NCI-H446 (cell line): ENCODE measurements at regions not wholly inside any gene's neighbourhood (a gene's known extent, or its start where the extent isn't known, plus 50 kb on each side); places are given as distances from the start of the nearest gene placed in this dataset.
"Not testable (repeated sequence)": the region's sequence is repeated elsewhere in the genome, so short reads cannot be mapped to it uniquely, and the experiment has no call there.

ENCODE experiments used
- DNase-seq, 2 experiments: peaks; one replicate each; lab custom pipeline; 2025; lab: John Stamatoyannopoulos, UW

DNA sequence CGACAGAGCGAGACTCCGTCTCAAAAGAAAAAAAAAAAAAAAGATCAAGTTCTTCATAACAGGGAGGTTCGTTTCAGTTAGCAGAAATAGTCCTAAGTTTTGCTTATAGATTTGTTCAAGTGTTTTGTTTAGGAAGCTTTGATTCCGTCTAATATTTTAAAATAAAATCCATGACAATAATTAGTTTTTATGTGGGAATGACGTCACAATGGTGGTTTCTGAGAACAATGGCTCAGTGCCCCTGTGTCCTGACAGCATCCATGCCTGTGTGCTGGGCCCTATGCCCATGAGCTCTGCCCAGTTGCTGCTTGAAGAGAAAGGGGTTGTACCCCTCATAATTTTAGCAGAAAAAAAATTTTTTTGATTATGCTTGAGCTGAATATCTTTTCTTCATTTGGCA is 134.0 kb downstream of the SST start:
- DNase-seq, result no peak

DNA sequence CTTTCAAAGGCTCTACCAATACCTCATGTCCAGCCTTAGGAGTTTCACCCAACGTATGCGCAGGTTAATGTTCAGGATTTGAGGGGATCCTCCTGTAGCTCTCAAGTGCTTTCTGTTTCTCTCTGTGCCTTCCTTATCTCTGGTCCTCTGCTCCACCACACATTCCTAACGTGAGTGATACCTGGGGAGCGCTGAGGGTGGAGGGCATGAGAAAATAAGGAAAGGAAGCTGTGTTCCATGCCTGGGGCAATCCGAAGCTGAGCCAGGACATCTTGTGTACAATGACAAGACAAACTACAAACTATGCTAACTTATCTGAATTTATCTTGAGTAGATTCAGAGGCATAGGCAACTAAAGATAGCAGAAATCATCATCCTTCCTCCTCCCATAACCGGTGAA is 136.4 kb downstream of the SST start:
- DNase-seq, result no peak

DNA sequence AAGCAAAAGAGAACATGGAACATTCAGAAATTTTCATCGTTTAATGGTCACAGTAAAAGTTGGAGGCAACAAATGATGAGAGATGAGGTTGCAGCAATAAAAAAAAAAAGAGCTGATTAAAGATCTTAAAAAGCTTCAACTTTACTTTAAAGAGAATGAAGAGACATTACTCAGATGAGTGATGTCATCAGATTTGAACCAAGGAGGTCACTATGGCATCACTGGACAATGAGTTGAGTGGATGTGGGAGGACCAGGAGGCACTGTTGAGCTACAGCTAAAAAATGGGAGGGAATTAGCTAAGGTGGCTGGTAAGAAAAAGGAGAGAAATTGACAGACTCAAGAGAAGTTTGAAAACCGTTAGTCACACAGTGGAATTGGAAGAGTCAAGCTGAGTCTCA is 138.4 kb downstream of the SST start:
- DNase-seq, result no peak

DNA sequence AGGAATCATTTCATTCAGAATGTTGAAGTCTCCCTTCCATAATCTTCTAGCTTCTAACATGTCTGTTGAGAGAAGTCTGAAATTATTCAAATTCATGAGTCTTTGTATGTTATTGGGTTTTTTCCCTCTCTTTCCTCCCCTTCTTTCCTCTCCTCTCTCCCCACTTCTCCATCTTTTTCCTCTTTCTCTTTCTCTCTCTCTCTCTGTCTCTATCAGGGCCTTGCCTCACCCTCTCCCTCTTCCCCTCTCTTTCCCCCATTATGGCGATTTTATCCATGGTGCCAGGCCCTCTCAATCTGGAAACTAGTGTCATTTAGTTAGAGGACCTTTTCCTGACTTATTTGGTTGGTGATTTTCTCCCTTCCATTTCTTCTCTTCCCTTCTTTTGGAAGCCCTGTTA is 147.3 kb downstream of the SST start:
- no peak for DNase-seq

DNA sequence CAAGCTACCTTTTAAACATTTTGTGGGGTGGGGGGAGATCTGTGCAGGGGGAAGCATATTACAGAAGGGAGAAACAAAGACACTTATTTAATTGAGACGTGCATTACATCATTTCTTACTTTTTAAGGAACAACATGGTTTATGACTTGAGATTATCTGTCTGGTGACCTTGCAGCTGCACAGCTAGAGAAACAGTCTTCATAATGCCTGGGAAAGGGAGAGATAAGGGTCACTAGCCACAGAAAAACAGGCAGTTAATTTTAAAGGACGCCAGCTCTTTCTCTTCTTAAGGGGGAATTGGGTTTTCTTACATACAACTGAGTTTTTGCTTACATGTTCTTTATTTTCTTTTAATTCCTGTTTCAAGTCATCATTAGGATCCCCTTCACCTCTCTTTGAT is 147.9 kb downstream of the SST start:
- DNase-seq, result no peak

DNA sequence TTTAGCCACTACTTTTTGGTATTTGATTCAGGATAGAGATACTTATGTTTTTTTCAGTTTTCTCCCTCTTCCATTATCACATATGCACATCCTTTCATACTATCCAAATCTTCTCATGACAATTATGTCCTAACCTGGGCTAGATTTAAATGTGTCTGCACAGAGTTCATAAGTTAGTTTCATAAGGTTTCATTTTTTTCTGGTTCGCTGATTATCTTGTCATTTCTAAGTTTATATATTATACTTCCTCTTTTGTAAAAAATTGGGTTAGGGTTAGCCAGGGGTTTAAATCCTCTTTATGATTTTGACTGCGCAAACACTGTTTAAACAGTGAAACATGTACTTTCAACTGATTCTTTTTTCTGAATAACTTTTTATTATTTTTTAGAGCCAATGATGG is 148.6 kb downstream of the SST start:
- no peak for DNase-seq

DNA sequence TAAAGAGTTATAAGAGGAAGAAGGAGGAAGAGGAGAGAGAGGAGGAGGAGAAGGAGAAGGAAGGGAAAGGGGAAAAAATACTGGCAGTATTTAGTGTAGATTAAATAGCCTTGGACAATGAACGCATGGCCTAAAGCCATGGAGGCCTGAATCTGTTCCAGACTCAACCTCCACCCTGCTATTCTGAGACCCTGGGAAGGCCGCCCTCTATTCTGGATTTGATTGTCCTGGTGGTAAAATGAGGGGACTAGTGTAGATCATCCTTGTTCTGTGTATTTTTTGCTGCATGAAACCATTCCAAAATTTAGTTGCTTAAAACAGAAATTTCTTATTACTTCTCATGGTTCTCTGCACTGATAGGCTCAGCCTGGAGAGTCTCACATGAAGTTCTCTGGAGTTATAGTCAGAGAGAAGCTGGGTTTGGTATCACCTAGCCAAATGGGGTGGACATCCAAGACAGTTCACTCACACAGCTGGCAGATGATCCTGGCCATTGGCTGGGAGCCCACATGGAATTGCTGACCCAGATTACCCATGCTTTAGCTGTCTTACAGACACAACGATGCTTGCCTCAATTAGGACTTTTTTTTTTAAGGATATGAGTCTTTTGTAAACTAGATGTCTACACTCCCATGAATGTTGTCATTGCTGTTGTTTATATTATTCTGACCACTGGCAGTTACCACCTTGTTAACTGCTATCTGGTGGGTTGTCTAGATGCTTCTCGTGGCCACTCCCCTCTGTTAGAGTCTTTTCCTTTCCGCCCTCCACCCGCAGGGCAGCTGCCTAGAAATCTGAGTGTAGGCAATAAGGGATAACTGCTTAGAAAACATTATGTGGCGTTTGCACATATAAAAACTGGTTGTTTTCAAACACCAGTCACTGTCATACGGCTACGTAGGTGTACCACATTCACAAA is 149.9 kb downstream of the SST start:
- DNase-seq, result no peak

DNA sequence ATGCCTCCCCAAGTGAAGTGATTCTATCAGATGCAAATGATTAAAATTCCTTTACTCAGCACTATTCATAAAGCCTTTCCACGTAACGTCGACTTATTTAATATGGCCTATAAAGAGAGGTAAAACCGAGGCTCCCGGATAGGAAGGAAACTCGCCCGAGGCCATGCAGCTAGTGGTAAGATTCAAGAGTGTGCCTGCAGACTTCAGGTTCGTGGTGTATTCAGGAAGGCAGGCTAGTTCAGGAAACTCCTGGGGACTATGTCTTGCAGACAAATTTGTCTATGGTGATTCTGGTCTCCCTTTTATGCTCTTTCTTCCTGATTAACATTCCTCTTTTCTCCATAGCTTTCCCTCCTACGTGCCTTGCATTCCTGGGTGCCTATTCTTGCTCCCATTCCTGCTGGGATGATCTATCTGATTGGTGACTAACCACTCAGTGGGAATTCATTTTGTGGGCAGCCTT is 150.7 kb downstream of the SST start:
- no peak for DNase-seq

DNA sequence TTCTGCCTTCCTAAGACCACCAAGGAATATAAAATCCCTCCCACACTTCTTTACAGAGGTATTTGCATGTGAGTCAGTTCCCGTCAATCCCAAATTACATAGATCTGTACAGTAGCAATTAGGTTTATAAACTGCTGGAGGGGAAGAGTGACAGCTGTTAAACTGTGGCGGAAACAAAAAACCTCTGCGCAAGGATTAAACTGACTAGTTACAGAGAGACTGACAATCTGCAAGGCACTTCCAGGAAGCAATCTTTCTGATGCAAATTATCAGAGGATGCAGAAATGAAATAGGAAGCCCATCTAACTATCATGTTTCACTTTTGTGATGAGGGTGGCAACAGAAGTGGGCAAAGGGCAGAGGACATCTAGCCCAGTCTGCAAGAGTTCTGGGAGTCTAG is 150.4 kb downstream of the RTP4 start:
- DNase-seq, result no peak

DNA sequence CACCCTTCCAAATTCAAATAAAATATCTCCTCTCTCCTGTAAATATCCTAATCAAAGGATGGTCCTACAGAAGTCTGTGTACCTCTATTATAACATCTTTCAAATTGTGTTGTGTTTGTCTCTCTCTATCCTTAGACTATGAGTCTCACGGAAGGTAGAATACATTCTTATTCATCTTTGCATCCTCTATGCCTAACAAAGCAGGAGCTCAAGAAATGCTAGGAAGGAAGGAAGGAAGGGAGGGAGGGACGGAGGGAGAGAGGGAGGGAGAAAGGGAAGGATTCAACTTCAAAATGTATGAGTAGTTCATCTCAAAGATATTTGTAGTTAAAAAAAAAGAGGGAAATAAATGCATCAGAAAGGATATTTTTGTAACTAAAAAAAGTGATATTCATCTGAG is 150.0 kb downstream of the RTP4 start:
- DNase-seq, result no peak

DNA sequence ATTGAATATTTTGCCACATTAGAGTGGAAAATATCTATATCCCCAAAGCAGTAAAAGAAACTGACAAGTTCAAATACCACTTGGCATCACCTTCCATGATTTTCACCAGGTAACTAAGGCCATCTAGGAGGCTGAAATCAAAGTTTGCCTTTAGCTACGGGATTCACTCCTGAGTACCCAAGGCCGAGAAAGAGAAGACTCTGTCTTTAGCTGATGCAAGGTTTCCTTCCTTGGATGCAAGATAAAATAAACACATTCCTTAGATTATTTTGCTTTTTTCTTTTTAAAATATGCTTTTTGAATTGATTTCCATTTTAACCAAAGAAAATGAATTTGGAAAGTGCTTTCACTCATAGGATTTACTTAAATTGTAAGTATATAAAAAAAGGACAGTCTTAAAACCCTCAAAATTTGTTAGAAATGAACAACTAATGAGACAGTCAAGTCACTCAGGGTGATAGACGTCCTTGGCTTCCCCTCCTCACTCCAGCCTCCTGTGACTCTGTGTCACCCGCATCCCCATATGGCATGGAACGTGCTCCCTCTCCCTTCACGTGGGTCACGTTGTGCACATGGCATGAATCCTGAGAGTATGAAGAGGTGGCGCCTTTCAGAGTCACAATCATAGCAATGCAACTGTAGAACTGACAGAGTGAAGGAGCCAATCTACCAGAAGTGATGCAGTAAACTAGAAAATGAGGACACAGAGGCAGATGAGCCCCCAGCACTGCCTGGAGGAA is 148.4 kb downstream of the RTP4 start:
- no peak for DNase-seq

DNA sequence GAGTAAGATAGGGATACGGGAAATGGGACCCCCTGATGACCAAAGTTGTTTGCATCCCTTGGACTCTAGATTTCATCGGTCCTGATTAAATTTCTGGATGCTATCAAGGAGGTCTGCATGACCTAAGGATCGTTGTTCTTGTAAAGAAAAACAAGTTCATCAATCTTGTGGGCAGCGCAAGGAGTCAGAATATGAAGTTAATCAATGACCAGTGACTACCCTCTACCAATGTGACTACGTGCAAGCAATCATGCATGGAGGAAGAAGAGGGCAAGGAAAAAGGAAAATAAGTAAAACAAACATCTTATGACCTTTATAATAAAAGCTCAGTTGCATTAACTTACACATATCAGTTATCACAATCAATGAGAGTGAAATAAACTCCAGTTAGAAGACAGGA is 139.7 kb downstream of the RTP4 start:
- DNase-seq, result no peak

DNA sequence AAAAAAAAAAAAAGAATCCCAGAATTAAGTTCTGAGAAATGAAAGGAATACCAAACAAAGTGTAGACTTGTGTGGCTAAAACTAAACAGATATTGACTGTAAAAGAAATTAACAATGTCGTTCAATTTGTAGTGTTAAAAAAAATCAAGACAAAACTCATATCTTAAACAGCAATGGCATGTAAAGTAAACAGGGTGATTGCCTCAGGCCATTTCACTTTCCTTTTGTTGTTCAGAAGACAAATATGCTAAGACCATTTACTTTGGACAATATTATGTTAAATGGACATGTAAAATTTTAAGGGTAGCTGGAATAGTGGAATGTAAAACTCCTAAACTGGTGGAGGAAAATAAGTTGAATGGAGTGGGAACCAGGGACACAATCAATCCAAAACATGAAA is 139.1 kb downstream of the RTP4 start:
- DNase-seq, result no peak

DNA sequence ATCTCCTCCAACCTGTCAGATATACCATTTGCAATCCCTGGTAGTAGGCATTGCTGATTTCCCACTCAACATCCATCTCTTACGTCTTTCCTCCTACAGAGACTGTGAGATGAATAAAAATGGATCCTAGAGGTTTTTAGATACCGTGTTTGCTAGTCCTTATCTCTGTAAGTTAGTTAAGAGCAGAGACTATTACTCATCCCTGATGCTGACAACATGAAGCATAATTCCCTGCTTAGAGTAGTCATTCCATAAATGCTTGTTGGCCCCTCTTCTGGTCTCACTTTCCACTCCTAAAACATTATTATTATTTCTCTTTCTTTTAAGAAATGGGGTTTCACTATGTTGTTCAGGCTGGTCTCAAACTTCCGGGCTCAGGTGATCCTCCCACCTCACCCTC is 136.2 kb downstream of the RTP4 start:
- DNase-seq, result no peak

DNA sequence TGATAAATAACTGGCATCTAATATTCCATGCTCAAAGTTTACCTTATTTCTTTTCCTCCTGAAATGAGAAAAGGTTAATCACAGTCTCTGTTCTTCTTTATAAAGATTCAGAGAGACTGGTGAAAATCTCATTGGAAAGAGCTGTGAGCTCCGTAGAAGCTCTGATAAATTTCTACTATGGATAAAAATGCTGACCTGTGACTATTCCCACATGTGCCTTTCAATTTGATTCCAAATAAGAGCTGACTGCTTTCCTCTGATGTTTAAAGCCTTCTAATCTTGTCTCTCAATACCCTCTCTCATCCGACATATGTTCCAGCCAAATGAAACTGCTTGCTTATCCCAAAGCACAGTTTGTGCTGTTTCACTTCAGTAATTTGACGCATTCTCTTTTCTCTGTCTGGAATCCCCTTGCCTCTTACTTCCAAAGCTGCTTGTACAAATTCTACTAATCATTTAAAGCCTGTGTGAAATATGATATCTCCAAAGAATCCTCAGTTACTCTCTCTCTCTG is 130.1 kb downstream of the RTP4 start:
- DNase-seq, result no peak

DNA sequence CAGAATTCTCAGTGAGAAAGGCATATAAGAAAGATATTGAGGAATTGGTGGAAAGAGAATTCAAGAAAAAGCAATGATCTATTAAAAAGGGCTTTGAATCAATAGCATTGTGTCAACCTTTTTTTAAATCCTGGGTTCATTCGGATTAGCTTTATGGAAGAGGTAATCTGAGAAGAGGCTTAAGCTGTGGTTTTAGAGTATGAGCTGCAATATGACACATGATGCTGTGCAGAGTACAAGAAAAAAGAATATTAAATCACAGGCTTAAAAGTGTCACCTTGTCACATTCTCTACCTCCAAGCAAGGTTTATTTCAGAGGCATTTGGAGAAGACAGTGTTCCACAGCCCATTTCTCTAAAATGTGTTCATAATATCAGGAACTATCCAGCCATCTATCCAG is 128.9 kb downstream of the RTP4 start:
- no peak for DNase-seq

DNA sequence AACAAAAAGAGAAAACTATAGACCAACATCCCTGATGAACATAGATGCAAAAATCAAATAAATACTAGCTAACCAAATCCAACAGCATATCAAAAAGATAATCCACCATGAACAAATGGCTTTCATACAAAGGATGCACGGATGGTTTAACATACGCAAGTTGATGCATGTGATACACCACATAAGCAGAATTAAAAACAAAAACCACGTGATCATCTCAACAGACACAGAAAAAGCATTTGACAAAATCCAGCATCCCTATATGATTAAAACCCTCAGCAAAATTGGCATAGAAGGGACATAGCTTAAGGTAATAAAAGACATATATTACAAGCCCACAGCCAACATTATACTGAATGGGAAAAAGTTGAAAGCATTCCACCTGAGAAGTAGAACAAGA is 125.9 kb downstream of the RTP4 start:
- DNase-seq, result not testable (repeated sequence)

DNA sequence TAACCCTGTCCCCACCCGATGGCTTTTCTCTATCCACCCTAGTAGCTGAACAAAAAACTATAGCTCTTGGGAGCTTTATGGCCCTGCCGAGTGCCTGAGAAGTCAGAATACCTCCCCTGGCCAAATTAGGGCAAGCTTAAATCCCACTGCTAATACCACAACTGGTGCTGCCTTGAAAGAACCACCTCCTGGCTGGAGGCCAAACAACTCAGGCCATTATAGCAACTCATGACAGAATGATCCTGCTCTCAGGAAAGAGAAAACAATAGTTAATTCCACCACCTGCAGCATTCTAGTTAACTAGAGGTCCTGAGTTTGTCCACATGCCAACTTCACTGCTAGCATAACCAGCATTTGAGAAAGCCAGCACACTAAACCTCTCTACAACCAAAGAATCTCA is 123.2 kb downstream of the RTP4 start:
- no peak for DNase-seq

DNA sequence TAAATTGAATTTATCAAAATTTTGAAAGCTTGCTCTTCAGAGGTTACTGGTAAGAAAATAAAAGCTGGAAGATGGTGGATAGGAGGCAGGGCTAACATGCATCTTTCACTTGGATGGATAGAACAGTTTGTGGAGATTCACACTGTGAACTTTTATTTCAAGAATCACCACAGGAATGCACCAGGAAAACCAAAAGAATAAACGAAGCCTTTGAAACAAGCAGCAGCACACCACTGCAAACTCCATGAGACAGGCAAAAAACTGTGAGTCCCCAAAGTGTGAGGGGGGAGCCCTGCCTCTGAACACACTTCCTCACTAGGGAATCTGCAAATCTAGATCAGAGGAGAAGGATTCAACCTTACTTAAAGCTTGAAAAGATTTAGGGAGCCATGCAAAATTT is 122.2 kb downstream of the RTP4 start:
- DNase-seq, result no peak

DNA sequence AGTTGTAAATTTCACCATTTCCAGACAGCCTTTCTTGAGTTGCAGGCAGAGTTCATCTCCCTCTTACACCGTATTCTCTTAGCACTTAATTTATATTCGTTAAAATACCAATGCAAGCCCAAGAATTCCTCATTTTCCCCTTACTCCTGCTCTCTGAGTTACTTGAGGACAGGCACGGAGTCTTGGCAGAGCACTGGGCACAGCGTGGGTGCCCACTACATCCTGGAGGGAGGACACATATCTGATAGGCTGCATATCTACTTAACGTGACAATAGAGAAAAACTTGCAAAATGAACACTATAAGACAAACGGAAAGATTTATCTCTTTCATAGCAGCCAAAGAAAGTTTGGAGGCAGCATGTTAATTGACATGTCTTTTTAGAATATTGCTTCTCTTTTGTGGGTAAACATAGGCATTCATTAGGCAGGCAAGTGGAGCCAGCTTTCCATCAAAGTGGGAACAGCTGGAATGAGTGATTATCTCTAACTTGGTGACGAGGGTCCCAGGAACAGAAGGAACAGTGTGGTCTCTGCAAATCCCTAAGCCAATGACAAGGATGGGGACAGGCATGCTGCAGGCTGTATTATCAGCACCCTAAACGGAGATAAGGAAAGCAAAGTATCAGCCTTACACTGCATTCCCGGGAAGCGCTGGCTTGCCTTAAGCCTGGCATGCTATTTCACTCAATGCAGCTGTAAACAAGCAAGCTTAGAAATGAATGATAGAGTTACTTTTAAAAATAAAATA is 116.5 kb downstream of the RTP4 start:
- DNase-seq, result no peak

DNA sequence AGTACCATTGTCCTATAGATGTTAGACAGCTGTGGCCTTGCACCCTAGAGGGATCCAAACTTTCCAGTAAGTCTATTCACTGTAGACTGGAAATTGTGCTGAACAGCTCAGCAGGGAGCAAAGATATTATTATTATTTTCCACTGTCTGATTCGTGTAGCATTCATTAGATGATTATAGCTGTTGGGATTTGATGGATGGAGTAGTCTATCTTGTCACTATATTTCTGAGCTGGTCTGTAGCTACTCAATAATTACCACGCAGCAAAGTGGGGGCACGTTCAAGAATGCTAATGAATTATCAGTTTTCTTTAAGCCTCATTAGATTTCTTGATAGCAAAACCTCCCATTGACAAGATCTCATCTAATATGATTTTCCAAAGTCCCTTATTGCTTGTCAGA is 113.2 kb downstream of the RTP4 start:
- no peak for DNase-seq

DNA sequence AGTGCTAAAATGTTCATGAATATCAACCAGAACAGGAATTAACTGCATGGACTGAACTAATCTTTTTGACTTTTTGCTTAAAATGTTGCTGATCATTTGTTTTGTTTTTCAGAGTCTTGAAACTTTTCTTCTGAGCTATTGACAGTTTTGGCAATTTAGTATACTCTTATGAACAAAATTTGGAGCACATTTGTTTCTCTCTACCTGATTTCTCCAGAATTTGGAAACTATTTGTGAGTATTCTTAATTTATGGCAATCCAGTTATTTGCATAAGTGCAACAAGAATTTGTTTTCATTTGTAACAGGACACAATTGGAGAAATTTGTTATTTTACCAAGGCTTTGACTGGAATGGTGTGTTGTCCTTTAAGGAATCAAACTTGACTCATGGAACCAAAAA is 107.4 kb downstream of the RTP4 start:
- DNase-seq, result not testable (repeated sequence)
